Tongue (tissue), 1 donor: ENCODE measurements at regions not wholly inside any gene's neighbourhood (a gene's known extent, or its start where the extent isn't known, plus 50 kb on each side); places are given as distances from the start of the nearest gene placed in this dataset.

Experiments
- DNase-seq: peaks from one replicate; pipeline ENCODE4 v3.0.0-alpha.2; 2015

DNA sequence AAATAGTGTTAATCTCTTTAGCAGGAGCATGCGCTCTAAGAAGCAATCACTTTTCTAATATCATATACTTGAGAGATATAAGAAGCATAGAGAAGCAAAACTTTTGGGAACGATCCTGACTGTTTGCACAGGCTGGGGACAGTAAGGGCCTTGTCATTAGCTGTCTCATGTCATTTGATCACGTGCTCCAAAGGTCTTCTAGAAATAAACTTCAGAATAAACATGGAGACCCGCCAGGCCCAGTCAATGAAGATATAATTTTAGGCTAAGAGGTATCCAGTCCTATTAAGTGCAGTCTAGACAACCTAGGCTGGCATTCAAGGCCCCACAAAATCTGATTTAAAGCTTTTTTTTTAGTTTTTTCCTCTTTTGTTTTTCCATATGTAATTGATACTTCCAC lies 111.0 kb upstream of the APC start:
- DNase-seq: no peak

DNA sequence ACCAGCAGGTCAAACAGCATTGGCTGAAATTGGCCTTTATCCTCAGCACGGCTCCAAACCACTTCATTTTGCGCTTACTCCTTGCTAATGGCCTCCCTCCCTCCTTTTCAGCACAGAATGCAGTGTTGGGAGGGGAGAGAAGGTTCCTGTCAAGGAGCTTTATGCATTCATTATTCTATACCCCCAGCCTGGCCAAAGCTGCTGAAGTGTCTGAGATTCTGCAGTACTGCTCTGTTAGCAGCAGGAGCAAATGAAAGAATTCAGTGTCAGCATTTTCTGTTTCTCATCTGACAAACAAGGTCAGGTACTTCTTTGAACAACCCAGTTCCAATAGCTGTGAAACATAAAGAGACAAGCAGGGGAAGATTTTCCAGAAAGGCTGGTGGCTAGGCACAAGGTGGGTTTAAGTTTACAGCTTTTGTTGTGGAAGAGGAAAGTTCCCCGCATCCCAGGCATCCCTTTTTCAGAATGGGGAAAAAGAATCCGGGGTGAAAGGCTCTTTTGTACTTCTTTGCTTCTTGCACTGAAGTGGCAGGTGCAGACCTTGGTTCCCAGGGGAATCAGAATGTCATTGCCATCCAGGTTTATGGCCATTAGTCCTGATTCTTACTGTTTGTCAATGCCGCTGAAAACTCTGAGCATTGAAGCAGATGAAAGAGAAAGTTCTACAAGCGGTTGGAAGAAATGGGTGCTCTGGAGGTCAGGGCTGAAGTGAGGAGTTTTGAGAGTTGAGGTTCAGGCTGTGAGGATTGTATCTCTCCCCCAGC lies 109.3 kb upstream of the APC start:
- DNase-seq: no peak

DNA sequence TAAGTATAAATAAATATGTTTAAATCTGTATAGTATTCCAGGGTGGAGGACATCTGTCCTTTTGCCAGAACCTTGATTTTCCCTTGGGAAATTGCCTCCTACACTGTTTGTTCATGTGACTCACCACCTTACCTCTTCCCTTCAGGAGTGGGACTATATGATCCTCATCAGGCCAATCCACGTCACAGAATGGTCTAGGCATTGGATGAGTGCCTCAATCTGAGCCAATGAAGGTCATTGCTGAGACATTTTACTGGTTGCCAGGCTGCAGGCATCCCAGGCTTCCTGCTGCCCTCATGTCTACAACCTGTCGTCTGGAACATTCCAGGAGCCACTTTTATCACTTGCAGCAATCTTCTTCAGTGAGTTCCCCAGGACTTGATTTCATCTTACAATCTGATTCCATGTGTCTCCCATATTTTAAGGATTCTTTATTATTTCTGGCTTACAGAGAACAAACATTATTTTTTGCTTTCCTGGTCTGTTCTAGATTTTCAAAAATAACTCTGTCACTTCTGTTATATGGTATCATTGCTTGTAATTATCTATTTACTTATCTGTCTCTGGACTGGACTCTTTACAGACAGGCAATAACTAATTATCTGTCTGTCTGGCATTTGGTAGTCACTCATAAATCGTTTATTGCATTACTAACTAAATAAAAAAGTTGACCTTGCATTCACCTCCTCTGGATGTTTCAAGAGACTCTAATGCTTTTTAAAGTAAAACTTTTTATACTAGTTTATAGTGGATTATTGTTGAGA lies 107.3 kb upstream of the APC start:
- DNase-seq: no peak

- no peak for DNase-seq
These were observed 103.5 kb upstream of the APC start for GRCh38 chr5:112634166-112634565.

- no peak for DNase-seq
These were observed 102.9 kb upstream of the APC start for GRCh38 chr5:112634796-112635195.

GRCh38 chr5:112635276-112635675 lies 102.4 kb upstream of the APC start:
- DNase-seq: no peak

DNA sequence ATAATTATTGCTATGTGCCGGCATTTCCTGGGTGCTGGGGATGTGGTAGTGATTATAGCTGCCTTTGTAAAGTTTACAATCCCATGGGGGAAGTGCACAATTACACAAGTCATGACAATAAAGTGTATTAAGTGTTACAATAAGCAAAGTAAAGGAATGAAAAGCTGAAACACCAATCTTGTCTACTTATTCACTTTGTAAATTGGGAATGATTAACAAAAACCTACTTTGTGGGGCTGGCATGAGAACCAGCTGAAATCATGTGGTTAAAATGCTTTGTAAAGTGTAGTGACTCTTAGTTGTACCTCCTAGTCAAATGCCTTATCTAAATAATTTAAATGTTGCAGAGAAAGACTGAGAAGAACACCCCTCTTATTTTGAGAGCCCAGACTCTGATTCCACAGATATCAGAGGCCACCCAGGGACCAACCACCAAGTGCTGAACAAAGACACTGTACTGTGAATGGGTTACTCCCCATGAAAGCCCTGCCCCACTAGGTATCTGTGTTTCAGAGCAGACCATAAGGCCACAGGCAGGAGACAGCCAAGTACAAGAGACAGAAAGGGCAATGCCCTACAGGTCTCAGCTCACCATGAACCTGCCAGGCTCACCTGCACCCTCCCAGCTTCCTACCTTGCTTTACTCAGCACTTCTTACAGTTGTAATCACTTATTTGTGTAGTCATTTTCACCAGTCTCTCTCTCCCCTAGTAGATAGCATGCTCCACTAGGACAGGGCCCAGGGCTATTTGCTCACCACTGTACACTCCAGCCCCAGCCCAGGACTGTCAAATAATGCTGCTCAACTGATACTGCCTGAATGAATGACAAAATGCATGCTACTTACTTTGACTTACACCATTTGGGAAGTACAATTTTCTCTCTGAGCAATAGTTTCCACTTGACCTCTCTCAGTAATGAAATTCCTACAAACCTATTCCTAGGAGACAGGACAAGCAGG lies 101.6 kb upstream of the APC start:
- no peak for DNase-seq

DNA sequence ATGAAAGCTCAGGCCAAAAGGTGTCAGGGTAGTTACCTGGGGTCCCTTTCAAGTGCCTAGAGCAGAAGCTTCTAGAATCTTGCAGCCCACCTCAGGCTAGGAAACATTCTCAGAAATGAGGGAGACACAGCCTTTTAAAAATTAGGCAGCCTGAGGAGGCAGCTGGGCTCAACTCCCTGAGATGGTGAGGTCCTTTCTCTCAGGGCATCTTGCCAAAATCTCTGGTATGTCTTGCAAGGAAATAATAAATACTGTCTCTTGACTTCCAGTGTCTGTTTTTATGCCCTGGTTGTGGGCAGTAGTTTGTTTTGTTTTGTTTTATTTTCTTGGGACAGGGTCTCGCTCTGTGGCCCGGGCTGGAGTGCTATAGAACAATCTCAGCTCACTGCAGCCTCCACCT lies 100.9 kb upstream of the APC start:
- no peak for DNase-seq

- no peak for DNase-seq
These were observed 100.3 kb upstream of the APC start for GRCh38 chr5:112637343-112637742.

DNA sequence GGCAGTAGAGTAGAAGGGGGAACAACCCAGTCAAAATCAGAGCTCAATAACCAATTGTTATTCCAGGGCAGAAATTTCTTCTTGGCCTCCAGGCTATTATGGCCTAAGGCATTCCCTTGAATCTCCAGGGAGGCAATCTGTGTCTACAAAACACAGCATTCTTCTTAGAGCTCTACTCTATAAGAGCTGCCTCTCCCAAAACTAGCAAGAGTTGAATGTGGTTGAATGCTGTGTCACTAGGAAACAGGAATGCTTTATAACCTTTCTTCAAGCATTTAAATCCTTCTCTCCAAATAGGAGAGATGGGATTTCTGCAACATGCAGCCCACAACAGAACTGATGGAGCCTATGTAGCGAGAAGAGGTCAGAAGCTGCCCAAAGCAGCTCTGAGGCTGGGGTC lies 97.1 kb upstream of the APC start:
- no peak for DNase-seq

DNA sequence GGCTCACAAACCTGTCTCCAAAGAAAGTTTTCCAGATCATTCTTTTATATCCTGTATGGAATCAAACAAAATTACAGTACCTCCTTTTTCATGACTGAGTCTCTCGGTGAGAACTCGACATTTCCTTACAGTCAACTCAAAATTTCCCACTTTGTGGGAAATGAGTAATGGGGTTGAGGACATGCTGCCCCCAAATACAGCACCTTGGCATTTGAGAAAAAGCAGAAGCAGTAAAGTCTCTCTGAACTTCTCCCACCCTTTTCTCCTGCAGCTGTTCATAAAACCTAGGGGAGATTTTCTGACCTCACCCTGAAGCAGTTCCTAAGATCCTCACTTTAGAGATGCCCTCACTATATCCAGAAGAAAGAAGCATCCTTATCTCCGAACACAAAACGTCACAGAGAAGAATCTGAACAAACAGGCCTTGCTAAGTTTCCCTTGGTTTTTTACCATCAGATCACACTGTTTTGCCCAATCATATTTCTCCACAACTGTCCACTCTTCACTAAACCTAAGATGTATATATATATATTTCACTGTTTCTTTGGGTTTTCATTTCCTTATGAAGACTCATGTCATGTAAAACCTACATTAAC lies 96.1 kb upstream of the APC start:
- no peak for DNase-seq

DNA sequence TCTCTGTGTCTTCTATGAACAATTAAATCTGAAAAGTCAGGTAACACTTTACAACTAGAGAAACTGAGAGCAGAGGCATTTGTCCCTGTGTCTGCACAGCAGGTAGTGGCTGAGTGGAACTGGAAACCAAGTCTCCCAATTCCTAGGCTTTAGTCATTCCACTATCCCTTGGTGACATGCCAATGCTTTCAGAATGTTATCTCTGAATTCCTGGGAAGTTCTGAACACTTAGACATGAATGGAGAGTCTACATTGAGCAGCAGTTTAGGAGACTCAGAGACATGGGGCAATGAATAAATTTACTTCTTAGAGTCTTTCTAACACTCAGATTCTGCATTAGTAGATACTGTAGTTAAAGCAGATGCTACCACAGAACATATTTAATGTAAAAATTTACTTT lies 94.8 kb upstream of the APC start:
- DNase-seq: no peak

DNA sequence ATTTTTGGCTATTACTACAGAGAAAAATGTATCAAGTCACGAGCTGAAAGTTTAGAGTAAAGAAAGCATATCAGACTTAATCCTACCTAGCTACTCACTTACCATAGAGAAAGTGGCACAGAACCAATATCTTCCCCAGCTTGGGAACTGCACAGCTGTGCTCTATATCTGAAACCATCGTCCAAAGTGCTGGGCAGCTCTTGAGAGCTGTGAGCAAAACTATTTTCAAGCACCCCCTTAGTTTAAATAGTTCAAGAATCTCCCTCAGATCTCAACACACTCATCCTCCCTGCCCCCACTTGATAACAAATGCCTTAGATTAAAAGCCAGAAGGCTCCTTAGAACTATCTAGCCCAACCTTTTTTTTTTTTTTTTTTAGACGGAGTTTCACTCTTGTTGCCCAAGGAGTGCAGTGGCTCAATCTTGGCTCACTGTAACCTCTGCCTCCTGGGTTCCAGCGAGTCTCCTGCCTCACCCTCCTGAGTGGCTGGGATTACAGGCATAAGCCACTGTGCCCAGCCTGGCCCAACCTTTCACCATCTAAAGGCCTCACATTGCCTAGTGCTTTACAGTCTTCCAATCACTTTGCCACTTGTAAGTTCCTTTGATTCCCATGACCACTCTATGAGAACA lies 94.2 kb upstream of the APC start:
- peak; percentile 75 for DNase-seq

- DNase-seq: no peak
These were observed 91.3 kb upstream of the APC start for GRCh38 chr5:112646139-112646936.

DNA sequence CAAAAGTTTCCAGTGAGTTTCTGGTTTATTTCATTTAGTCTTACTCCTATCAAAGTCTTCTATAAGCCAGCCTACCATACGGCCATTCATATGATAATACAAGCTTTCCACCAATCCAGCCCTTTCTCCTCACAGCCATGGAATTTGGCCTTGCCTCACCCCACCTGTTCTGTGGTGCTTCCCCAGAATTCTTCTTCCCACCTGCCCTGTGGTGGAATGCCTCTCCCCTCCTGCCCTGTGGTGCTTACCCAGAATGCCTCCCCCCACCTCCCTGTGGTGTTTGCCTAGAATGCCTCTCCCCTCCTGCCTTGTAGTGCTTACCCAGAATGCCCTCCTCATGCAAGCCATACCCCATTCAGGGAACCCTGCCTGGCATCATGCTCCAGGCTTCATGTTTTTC lies 90.3 kb upstream of the APC start:
- no peak for DNase-seq

DNA sequence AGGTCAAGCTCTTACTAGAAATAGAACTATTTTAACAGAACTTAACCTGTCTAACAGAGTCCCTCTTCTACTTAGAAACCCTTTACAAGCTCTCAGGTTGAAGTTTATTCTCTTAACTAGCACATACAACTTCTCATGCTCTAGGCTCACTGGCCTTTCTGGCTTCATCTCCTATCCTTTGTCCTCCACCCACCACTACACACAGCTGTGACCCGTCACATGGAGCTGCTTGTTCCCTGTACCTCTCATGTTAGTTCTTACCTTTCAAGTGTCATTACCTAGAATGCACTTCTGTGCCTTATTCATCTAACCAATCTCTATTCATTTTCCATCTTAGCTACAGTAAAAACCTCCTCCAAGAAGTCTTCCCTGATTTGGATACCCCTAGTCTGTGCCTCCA lies 89.4 kb upstream of the APC start:
- DNase-seq: no peak

DNA sequence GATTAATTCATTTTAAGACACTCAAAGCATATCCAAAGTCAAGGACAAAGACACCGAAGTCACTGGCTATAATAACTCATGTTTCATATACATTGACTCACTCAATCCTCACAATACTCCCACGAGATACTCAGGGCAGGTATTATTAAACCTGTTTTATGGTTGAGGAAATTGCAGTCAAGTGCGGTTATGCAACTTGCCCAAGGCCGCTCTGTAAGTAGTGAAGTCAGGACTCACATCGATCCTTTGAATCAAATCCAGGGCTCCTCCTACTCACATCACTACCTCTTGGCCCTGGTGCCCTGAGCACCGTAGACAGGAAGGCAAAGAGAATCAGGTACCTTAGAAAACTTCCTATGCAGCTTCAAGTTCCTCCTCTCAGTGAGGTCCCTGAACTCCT lies 87.8 kb upstream of the APC start:
- DNase-seq: no peak

DNA sequence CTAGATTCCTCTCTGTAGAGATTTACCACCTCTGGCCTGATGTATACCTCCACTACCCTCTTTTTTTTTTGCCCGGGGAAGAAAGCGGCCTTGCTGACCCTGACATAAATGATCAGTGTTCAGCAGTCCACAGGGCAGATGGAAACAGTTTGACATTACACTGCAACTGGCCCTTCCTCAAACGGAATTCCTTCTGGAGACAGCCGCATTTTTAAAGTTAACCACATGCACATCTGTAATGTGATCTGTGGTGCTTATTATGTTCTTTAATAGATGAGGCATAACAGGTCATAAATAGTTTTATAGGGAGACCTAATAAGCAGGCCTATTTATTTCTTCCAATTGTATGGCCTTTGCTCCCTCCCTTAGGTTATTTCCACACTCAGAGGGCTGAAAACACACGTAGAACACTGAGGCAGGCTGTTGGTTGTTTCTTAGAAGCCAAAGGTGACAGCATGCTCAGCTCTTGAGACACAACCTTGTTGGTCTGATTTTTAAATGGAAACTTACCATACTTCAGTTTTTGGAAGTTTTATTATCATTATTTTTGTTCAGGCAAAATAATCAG lies 84.0 kb upstream of the APC start:
- no peak for DNase-seq

DNA sequence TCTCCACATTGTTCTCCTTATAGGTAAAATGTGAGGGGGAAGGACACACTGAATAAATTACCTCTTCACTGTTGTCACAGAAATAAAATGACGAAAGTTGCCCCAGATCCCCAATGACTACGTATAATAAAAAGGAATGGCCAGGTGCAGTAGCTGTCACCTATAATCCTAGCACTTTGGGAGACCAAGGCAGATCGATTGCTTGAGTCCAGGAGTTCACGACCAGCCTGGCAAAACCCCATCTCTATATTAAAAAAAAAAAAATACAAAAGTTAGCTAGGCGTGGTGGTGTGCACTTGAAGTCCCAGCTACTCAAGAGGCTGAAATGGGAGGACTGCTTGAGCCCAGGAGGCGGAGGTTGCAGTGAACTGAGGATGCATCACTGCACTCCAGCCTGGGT lies 82.2 kb upstream of the APC start:
- DNase-seq: no peak

DNA sequence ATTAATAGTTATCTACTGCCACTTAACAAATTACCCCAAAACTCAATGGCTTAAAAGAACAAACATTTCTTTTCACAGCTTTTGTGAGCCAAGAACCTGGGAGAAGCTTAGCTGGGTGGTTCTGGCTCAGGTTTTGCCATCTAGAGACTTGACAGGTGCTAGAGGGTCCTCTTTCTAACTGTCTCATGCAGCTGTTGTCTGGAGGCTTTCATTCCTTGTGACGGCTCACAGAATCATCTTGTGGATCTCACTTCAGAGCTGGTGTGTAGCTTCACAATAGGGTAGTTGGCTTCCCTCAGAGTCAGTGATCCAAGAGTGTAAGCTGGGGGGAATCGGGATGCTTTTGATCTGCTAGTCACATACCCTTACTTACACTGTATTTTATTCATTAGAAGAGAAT lies 81.2 kb upstream of the APC start:
- DNase-seq: peak; percentile 72

- peak; percentile 75 for DNase-seq
These were observed 79.9 kb upstream of the APC start for GRCh38 chr5:112657804-112658203.
